HCT116 (cell line): ENCODE measurements at regions not wholly inside any gene's neighbourhood (a gene's known extent, or its start where the extent isn't known, plus 50 kb on each side); places are given as distances from the start of the nearest gene placed in this dataset.

Experiments used
- ATAC-seq: fragments of 200-7000 bp; cut with Tn5 transposase; 2 replicates; pipeline ENCODE4 v1.9.1; 2020; ENCODE audit warnings: mild to moderate bottlenecking, moderate library complexity
- BruUV-seq: library from RNA; stranded (reverse); fragments of 400-500 nt; replicated peaks from 2 replicates; lab custom pipeline; 2021; lab: Mats Ljungman, UMichigan
- CTCF ChIA-PET: fragments of 300-600 bp; sonication (Branson Sonifier 250); formaldehyde crosslinking; loops from one replicate; lab custom pipeline; 2021; ENCODE audit warnings: antibody characterized with exemption; lab: Charles Lee
- POLR2A ChIA-PET: fragments of 300-600, 350-600 bp; sonication (Branson Sonifier 250); formaldehyde crosslinking; loops from one replicate; lab custom pipeline; 2021; ENCODE audit warnings: antibody characterized with exemption; lab: Charles Lee
- RAD21 ChIA-PET, 2 experiments: fragments of 300-600 bp; sonication (Branson Sonifier 250); formaldehyde crosslinking; loops; one replicate each; lab custom pipeline; 2023; ENCODE audit warnings: low total read pairs in 2 of 2; ENCODE audit not compliant: uncharacterized antibody in 2 of 2, unreplicated experiment in 2 of 2, low non-redundant PET in 1 of 2; lab: Charles Lee
- DNase-seq: peaks from one replicate; pipeline ENCODE4 v3.0.0-alpha.2; 2010; ENCODE audit warnings: low read depth, low spot score
- H2AFZ ChIP-seq: fragments of 200-600 bp; shearing (Covaris generic), sonication (generic); 2 replicates; pipeline ENCODE4 v1.6.1; 2017; ENCODE audit warnings: low read depth, mixed run types, mixed read lengths, antibody characterized with exemption, low read length; ENCODE audit not compliant: poor library complexity, severe bottlenecking
- H3K27ac ChIP-seq: 2 replicates; pipeline ENCODE4 v1.5.1; 2012; ENCODE audit warnings: low read depth, low read length
- H3K27me3 ChIP-seq: fragments of 200-600 bp; sonication (generic); 2 replicates; pipeline ENCODE4 v1.6.1; 2016; ENCODE audit warnings: mixed run types, low read length, mixed read lengths; ENCODE audit not compliant: insufficient read depth
- H3K36me3 ChIP-seq, 2 experiments: fragments of 200-500 bp in 1 of 2; fragments of 200-600 bp in 1 of 2; sonication (Bioruptor generic) in 1 of 2; sonication (generic) in 1 of 2; 2 replicates each; pipeline versions ENCODE4 v1.5.1 to v1.6.1; 2014 to 2016; ENCODE audit warnings: low read length in 2 of 2, inconsistent platforms in 1 of 2, mixed read lengths in 1 of 2, mixed run types in 1 of 2; ENCODE audit not compliant: insufficient read depth in 2 of 2, control insufficient read depth in 1 of 2
- H3K4me1 ChIP-seq, 2 experiments: fragments of 200-600 bp in 1 of 2; sonication (generic) in 1 of 2; 2 replicates each; pipeline versions ENCODE4 v1.5.1 to v1.6.1; 2012 to 2017; ENCODE audit warnings: low read length in 2 of 2, inconsistent platforms in 1 of 2, mild to moderate bottlenecking in 1 of 2, mixed read lengths in 1 of 2, mixed run types in 1 of 2, moderate library complexity in 1 of 2; ENCODE audit not compliant: insufficient read depth in 2 of 2, control insufficient read depth in 1 of 2
- H3K4me2 ChIP-seq: fragments of 200-600 bp; sonication (generic); 2 replicates; pipeline ENCODE4 v1.6.1; 2017; ENCODE audit warnings: mixed run types, low read length, mixed read lengths
- H3K4me3 ChIP-seq, 2 experiments: fragments of 200-600 bp in 1 of 2; sonication (generic) in 1 of 2; replicated peaks in 1 of 2; 2 replicates each; pipeline ENCODE4 v1.5.1; 2011 to 2016; ENCODE audit warnings: low read length in 2 of 2, control low read depth in 1 of 2, low read depth in 1 of 2, mild to moderate bottlenecking in 1 of 2, mixed read lengths in 1 of 2, mixed run types in 1 of 2
- H3K79me2 ChIP-seq: fragments of 200-600 bp; sonication (generic); 2 replicates; pipeline ENCODE4 v1.6.1; 2017; ENCODE audit warnings: mild to moderate bottlenecking, mixed run types, low read length, moderate library complexity, mixed read lengths; ENCODE audit not compliant: insufficient read depth
- H3K9ac ChIP-seq: fragments of 200-600 bp; sonication (generic); 2 replicates; pipeline ENCODE4 v1.6.1; 2016; ENCODE audit warnings: low read length, mixed read lengths
- H3K9me2 ChIP-seq: fragments of 200-600 bp; sonication (generic), shearing (Covaris generic); 2 replicates; pipeline ENCODE4 v1.6.1; 2017; ENCODE audit warnings: mixed run types, mild to moderate bottlenecking, moderate library complexity; ENCODE audit not compliant: insufficient read depth
- H3K9me3 ChIP-seq, 2 experiments: fragments of 200-500 bp in 1 of 2; fragments of 200-600 bp in 1 of 2; sonication (Bioruptor generic) in 1 of 2; sonication (generic) in 1 of 2; 2 replicates each; pipeline ENCODE4 v1.6.1; 2014 to 2017; ENCODE audit warnings: low read length in 2 of 2, mixed read lengths in 2 of 2, inconsistent platforms in 1 of 2, low read depth in 1 of 2, mild to moderate bottlenecking in 1 of 2, mixed run types in 1 of 2, moderate library complexity in 1 of 2; ENCODE audit not compliant: control insufficient read depth in 1 of 2, insufficient read depth in 1 of 2
- H4K20me1 ChIP-seq: fragments of 200-600 bp; sonication (generic), shearing (Covaris generic); 2 replicates; pipeline ENCODE4 v1.6.1; 2017; ENCODE audit warnings: mixed run types, mild to moderate bottlenecking, moderate library complexity; ENCODE audit not compliant: insufficient read depth
- CEBPB ChIP-seq: IDR thresholded peaks from 2 replicates; pipeline ENCODE4 v1.6.1; 2012; ENCODE audit warnings: low read depth
- FOSL1 ChIP-seq: IDR thresholded peaks from 2 replicates; pipeline ENCODE4 v1.6.1; 2012; ENCODE audit warnings: low read depth
- JUND ChIP-seq: IDR thresholded peaks from 2 replicates; pipeline ENCODE4 v1.6.1; 2012
- POLR2AphosphoS5 ChIP-seq: IDR thresholded peaks from 2 replicates; pipeline ENCODE4 v1.6.1; 2011; ENCODE audit warnings: mild to moderate bottlenecking, low read depth, low read length, moderate library complexity
- REST ChIP-seq: IDR thresholded peaks from 2 replicates; pipeline ENCODE4 v1.6.1; 2012; ENCODE audit warnings: low read depth
- SIN3A ChIP-seq: IDR thresholded peaks from 2 replicates; pipeline ENCODE4 v1.6.1; 2012; ENCODE audit warnings: low read depth
- TCF7L2 ChIP-seq: IDR thresholded peaks from 2 replicates; pipeline ENCODE4 v1.7.0; 2011; ENCODE audit warnings: borderline replicate concordance, inconsistent platforms; ENCODE audit not compliant: insufficient read depth, insufficient read length; ENCODE audit errors: extremely low read depth
- YY1 ChIP-seq: IDR thresholded peaks from 2 replicates; pipeline ENCODE4 v1.6.1; 2011; ENCODE audit warnings: low read length, low read depth, moderate library complexity, mild to moderate bottlenecking; ENCODE audit not compliant: insufficient replicate concordance; ENCODE audit errors: extremely low read depth
- ZNF274 ChIP-seq: fragments of 200-500 bp; sonication (Bioruptor generic); IDR thresholded peaks from 2 replicates; pipeline ENCODE4 v1.6.1; 2014; ENCODE audit warnings: mild to moderate bottlenecking, low read depth, low read length, inconsistent platforms
- intact Hi-C: fragments of 100-400 bp; cut with micrococcal nuclease; formaldehyde crosslinking; loops from 2 replicates; pipeline ENCODE4 v1.10.0; 2022
- TF ChIP-seq, protein P1 (sequence below): IDR thresholded peaks from 2 replicates; pipeline ENCODE4 v1.6.1; 2012

GRCh38 chr4:149056615-149057014, 614.4 kb upstream of the NR3C2 start:
- BruUV-seq, result no TSS peak
- intact Hi-C loops, result no loop called here
- no peak overlapping the region for H3K4me2 ChIP-seq
- ChIA-PET POLR2A (no interaction called here), CTCF (no interaction called here), RAD21 (no interaction called here)
- H3K4me3 ChIP-seq, result no peak overlapping the region
- no peaks in the 10 kb centered on the region for H4K20me1 ChIP-seq
- no peak for TF ChIP-seq CEBPB
- TF ChIP-seq, protein P1, sequence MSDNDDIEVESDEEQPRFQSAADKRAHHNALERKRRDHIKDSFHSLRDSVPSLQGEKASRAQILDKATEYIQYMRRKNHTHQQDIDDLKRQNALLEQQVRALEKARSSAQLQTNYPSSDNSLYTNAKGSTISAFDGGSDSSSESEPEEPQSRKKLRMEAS, result no peak
- no peak for TF ChIP-seq SIN3A
- no peak for TF ChIP-seq YY1
- TF ChIP-seq FOSL1, result no peak
- TF ChIP-seq POLR2AphosphoS5, result no peak
- H3K36me3 ChIP-seq, result no peaks in the 10 kb centered on the region
- no peaks in the 10 kb centered on the region for H3K9me2 ChIP-seq
- no peak overlapping the region for H2AFZ ChIP-seq
- ATAC-seq (no peak), DNase-seq (no peak)
- H3K27ac ChIP-seq, result no peak overlapping the region
- H3K27me3 ChIP-seq, result no peaks in the 10 kb centered on the region
- no peak overlapping the region for H3K9ac ChIP-seq
- no peaks in the 10 kb centered on the region for H3K4me1 ChIP-seq
- no peaks in the 10 kb centered on the region for H3K9me3 ChIP-seq
- no peaks in the 10 kb centered on the region for H3K79me2 ChIP-seq

GRCh38 chr4:149055624-149056023, 613.4 kb upstream of the NR3C2 start:
- Histone ChIP-seq H3K9ac (no peak overlapping the region), H2AFZ (no peak overlapping the region), H3K9me3 (no peaks in the 10 kb centered on the region), H3K79me2 (no peaks in the 10 kb centered on the region), H3K27ac (no peak overlapping the region), H3K4me1 (no peaks in the 10 kb centered on the region), H3K27me3 (no peaks in the 10 kb centered on the region), H4K20me1 (no peaks in the 10 kb centered on the region), H3K9me2 (no peaks in the 10 kb centered on the region), H3K36me3 (no peaks in the 10 kb centered on the region), H3K4me3 (no peak overlapping the region), H3K4me2 (no peak overlapping the region)
- DNase-seq, result no peak
- ChIA-PET CTCF (no interaction called here), POLR2A (no interaction called here), RAD21 (no interaction called here)
- no peak for ATAC-seq
- no TSS peak for BruUV-seq
- intact Hi-C loops, result no loop called here
- TF ChIP-seq TCF7L2 (no peak), REST (no peak), JUND (no peak), ZNF274 (no peak)
